Lung (tissue), 11 donors: ENCODE measurements at regions not wholly inside any gene's neighbourhood (a gene's known extent, or its start where the extent isn't known, plus 50 kb on each side); places are given as distances from the start of the nearest gene placed in this dataset.
"Not testable (repeated sequence)": the region's sequence is repeated elsewhere in the genome, so short reads cannot be mapped to it uniquely, and the experiment has no call there.

Experiments
- ATAC-seq: fragments of 200-7000 bp; cut with Tn5 transposase; one replicate; pipeline ENCODE4 v1.9.1; 2020; ENCODE audit warnings: moderate number of reproducible peaks; ENCODE audit not compliant: insufficient read depth, low FRiP score
- DNase-seq, 3 donors: peaks; one replicate each; pipeline ENCODE4 v3.0.0-alpha.2; 2013 to 2017
- H3K27ac ChIP-seq, 2 donors: one replicate each; pipeline ENCODE4 v1.5.1; 2013; ENCODE audit warnings: mild to moderate bottlenecking in 2 of 2, moderate library complexity in 2 of 2, control low read depth in 1 of 2, inconsistent platforms in 1 of 2, low read depth in 1 of 2, low read length in 1 of 2
- H3K27me3 ChIP-seq, 3 donors: one replicate each; pipeline ENCODE4 v1.5.1; 2013; ENCODE audit warnings: low read length in 2 of 3; ENCODE audit not compliant: control insufficient read depth in 3 of 3, insufficient read depth in 3 of 3
- H3K36me3 ChIP-seq, 4 donors: one replicate each; pipeline ENCODE4 v1.5.1; 2013; ENCODE audit warnings: low read length in 4 of 4, mild to moderate bottlenecking in 1 of 4, moderate library complexity in 1 of 4; ENCODE audit not compliant: control insufficient read depth in 4 of 4, insufficient read depth in 4 of 4
- H3K4me1 ChIP-seq, 5 donors: one replicate each; pipeline ENCODE4 v1.5.1; 2013; ENCODE audit warnings: low read length in 5 of 5, mild to moderate bottlenecking in 2 of 5, moderate library complexity in 1 of 5; ENCODE audit not compliant: control insufficient read depth in 5 of 5, insufficient read depth in 5 of 5
- H3K4me3 ChIP-seq: one replicate; pipeline ENCODE4 v1.5.1; 2013; ENCODE audit warnings: mild to moderate bottlenecking, control low read depth, moderate library complexity
- H3K9ac ChIP-seq, 2 donors: one replicate each; pipeline ENCODE4 v1.5.1; 2013; ENCODE audit warnings: low read length in 2 of 2, control low read depth in 1 of 2; ENCODE audit not compliant: insufficient read depth in 1 of 2
- H3K9me3 ChIP-seq, 4 donors: one replicate each; pipeline ENCODE4 v1.5.1; 2013; ENCODE audit warnings: low read length in 3 of 4, mild to moderate bottlenecking in 1 of 4, moderate library complexity in 1 of 4; ENCODE audit not compliant: control insufficient read depth in 4 of 4, insufficient read depth in 3 of 4
- CTCF ChIP-seq: IDR thresholded peaks from 2 replicates; pipeline ENCODE4 v1.5.1; 2012; ENCODE audit warnings: mild to moderate bottlenecking; ENCODE audit errors: control extremely low read depth, extremely low read depth
- WGBS, 2 donors: extraction: QIAGEN DNeasy Blood & Tissue Kit; methylation state at CpG; one replicate each; pipeline ENCODE4 v1.1.7; 2013; 5-methylcytosine and 5-hydroxymethylcytosine counted together
- donor health status: control.
- donor health status: control.
- donor health status: Bipolar disorder and iron deficiency.
- donor health status: healthy.
- donor health status: DM: yes; HTN: yes; CAD: no.

GRCh38 chr7:76133839-76134238 lies 67.9 kb upstream of the SRRM3 start:
- Histone ChIP-seq H3K9ac (no peak overlapping the region), H3K27ac (no peak overlapping the region), H3K4me1 (no peaks in the 10 kb centered on the region), H3K4me3 (no peak overlapping the region), H3K27me3 (no peaks in the 10 kb centered on the region), H3K9me3 (no peaks in the 10 kb centered on the region), H3K36me3 (no peaks in the 10 kb centered on the region)
- no peak for TF ChIP-seq CTCF
- WGBS, 2 donors = 25 to 45% methylated on average over 3 of the region's 3 CpGs
- DNase-seq = no peak
- ATAC-seq = no peak

- H3K36me3 ChIP-seq, H3K27ac ChIP-seq, DNase-seq, H3K4me1 ChIP-seq, H3K9ac ChIP-seq, H3K4me3 ChIP-seq, H3K9me3 ChIP-seq, ATAC-seq, H3K27me3 ChIP-seq: not testable (repeated sequence)
- 75 to 77% methylated on average over 2 of the region's 2 CpGs for WGBS, 2 donors
Observed at GRCh38 chr7:76135263-76135662, 66.4 kb upstream of the SRRM3 start.

GRCh38 chr7:76138577-76139313 lies 63.0 kb upstream of the SRRM3 start:
- not testable (repeated sequence) for H3K4me3 ChIP-seq, H3K9me3 ChIP-seq, H3K27me3 ChIP-seq, H3K27ac ChIP-seq, H3K36me3 ChIP-seq, ATAC-seq, DNase-seq, H3K4me1 ChIP-seq, H3K9ac ChIP-seq
- 88 to 93% methylated on average over 7 of the region's 7 CpGs for WGBS, 2 donors

GRCh38 chr7:76139670-76140069 lies 62.0 kb upstream of the SRRM3 start:
- Histone ChIP-seq H3K36me3 (no peaks in the 10 kb centered on the region), H3K9ac (no peak overlapping the region), H3K4me3 (no peak overlapping the region), H3K4me1 (no peaks in the 10 kb centered on the region), H3K27ac (no peak overlapping the region), H3K9me3 (no peaks in the 10 kb centered on the region), H3K27me3 (no peaks in the 10 kb centered on the region)
- ATAC-seq (no peak), DNase-seq (no peak)
- no peak for TF ChIP-seq CTCF
- 90% methylated on average over 1 of the region's 1 CpG for WGBS, 2 donors

- H3K27ac ChIP-seq, H3K4me1 ChIP-seq, H3K36me3 ChIP-seq, H3K9me3 ChIP-seq, ATAC-seq, H3K4me3 ChIP-seq, H3K27me3 ChIP-seq, H3K9ac ChIP-seq, DNase-seq: not testable (repeated sequence)
- 73 to 93% methylated on average over 3 of the region's 3 CpGs for WGBS, 2 donors
Observed at GRCh38 chr7:76140259-76140658, 61.4 kb upstream of the SRRM3 start.
